ENCODE measurements at regions not wholly inside any gene's neighbourhood (a gene's known extent, or its start where the extent isn't known, plus 50 kb on each side); places are given as distances from the start of the nearest gene placed in this dataset.
"Not testable (repeated sequence)": the region's sequence is repeated elsewhere in the genome, so short reads cannot be mapped to it uniquely, and the experiment has no call there.

GRCh38 chr1:149234926-149235914 lies 131.9 kb upstream of the NBPF9 start:
- DNase-seq = not testable (repeated sequence)

- DNase-seq = not testable (repeated sequence)
Observed at GRCh38 chr1:149237515-149237914, 134.2 kb upstream of the NBPF9 start.

GRCh38 chr1:149239897-149240508 lies 136.7 kb upstream of the NBPF9 start:
- DNase-seq = not testable (repeated sequence)

GRCh38 chr1:149240530-149240929 lies 137.2 kb upstream of the NBPF9 start:
- DNase-seq = not testable (repeated sequence)

- DNase-seq = not testable (repeated sequence)
Observed at GRCh38 chr1:149241272-149241671, 137.9 kb upstream of the NBPF9 start.

- not testable (repeated sequence) for DNase-seq
Observed at GRCh38 chr1:149243572-149243971, 140.2 kb upstream of the NBPF9 start.

- not testable (repeated sequence) for DNase-seq
Observed at GRCh38 chr1:149244621-149245020, 141.3 kb upstream of the NBPF9 start.

GRCh38 chr1:149246212-149246611 lies 142.9 kb upstream of the NBPF9 start:
- not testable (repeated sequence) for DNase-seq

- not testable (repeated sequence) for DNase-seq
Observed at GRCh38 chr1:149248610-149249009, 145.3 kb upstream of the NBPF9 start.

GRCh38 chr1:149249850-149250467 lies 146.6 kb upstream of the NBPF9 start:
- not testable (repeated sequence) for DNase-seq

- DNase-seq = not testable (repeated sequence)
Observed at GRCh38 chr1:149254894-149255847, 151.8 kb upstream of the NBPF9 start.

- DNase-seq = not testable (repeated sequence)
Observed at GRCh38 chr1:149260284-149260683, 156.9 kb upstream of the NBPF9 start.

GRCh38 chr1:149260736-149261340 lies 157.5 kb upstream of the NBPF9 start:
- DNase-seq = not testable (repeated sequence)

- not testable (repeated sequence) for DNase-seq
Observed at GRCh38 chr1:149267287-149267686, 163.9 kb upstream of the NBPF9 start.

- DNase-seq = not testable (repeated sequence)
Observed at GRCh38 chr1:149269001-149269702, 165.8 kb upstream of the NBPF9 start.

GRCh38 chr1:149269833-149270232 lies 166.5 kb upstream of the NBPF9 start:
- not testable (repeated sequence) for DNase-seq

GRCh38 chr1:149274493-149274892 lies 171.1 kb upstream of the NBPF9 start:
- not testable (repeated sequence) for DNase-seq

GRCh38 chr1:149275802-149276201 lies 172.5 kb upstream of the NBPF9 start:
- not testable (repeated sequence) for DNase-seq

GRCh38 chr1:149276496-149276895 lies 173.1 kb upstream of the NBPF9 start:
- not testable (repeated sequence) for DNase-seq

GRCh38 chr1:149278156-149278555 lies 174.8 kb upstream of the NBPF9 start:
- DNase-seq = not testable (repeated sequence)

GRCh38 chr1:149279015-149279414 lies 175.7 kb upstream of the NBPF9 start:
- not testable (repeated sequence) for DNase-seq
